A549 (cell line): ENCODE measurements at regions not wholly inside any gene's neighbourhood (a gene's known extent, or its start where the extent isn't known, plus 50 kb on each side); places are given as distances from the start of the nearest gene placed in this dataset.

ENCODE experiments used
- CTCF ChIP-seq: fragments of >200 bp; sonication (Bioruptor Twin); formaldehyde crosslinking; IDR thresholded peaks from 3 replicates; pipeline ENCODE4 v1.5.1; 2016
- JUN ChIP-seq, 2 experiments: fragments of >200 bp; sonication (Bioruptor Twin); formaldehyde crosslinking; IDR thresholded peaks; 2 replicates in 1 of 2; 3 replicates in 1 of 2; pipeline ENCODE4 v1.6.1; 2016 to 2017
- JUNB ChIP-seq: fragments of >200 bp; sonication (Bioruptor Twin); formaldehyde crosslinking; IDR thresholded peaks from 2 replicates; pipeline ENCODE4 v1.6.1; 2016
- MAX ChIP-seq: IDR thresholded peaks from 2 replicates; pipeline ENCODE4 v1.6.1; 2012
- RAD21 ChIP-seq, 2 experiments: fragments of >200 bp in 1 of 2; sonication (Bioruptor Twin) in 1 of 2; formaldehyde crosslinking in 1 of 2; IDR thresholded peaks in 1 of 2; conservative IDR thresholded peaks in 1 of 2; 2 replicates in 1 of 2; 3 replicates in 1 of 2; pipeline ENCODE4 v1.6.1; 2012 to 2018; ENCODE audit warnings: inconsistent platforms in 1 of 2
- REST ChIP-seq: fragments of 200-600 bp; sonication (generic); IDR thresholded peaks from 2 replicates; pipeline ENCODE4 v1.6.1; 2016; ENCODE audit warnings: antibody characterized with exemption, mild to moderate bottlenecking, moderate library complexity
- RFX5 ChIP-seq: fragments of 450-650 bp; IDR thresholded peaks from 2 replicates; pipeline ENCODE4 v1.7.1; 2014; ENCODE audit warnings: antibody characterized with exemption, mild to moderate bottlenecking, moderate library complexity
- SMC3 ChIP-seq: fragments of >200 bp; sonication (Bioruptor Twin); formaldehyde crosslinking; IDR thresholded peaks from 3 replicates; pipeline ENCODE4 v1.6.1; 2018; ENCODE audit warnings: inconsistent platforms
- ZNF302 ChIP-seq: fragments of 250-450 bp; sonication (Bioruptor Pico); IDR thresholded peaks from 2 replicates; pipeline ENCODE4 v1.9.0; 2021; ENCODE audit warnings: inconsistent platforms, mild to moderate bottlenecking, moderate library complexity

- TF ChIP-seq RFX5 (no peak), SMC3 (no peak), JUNB (no peak), CTCF (no peak), REST (no peak), JUN (IDR thresholded peaks at IDR 0.05) (no peak), RAD21 (conservative IDR thresholded peaks at IDR 0.05 in 1 of 2, IDR thresholded peaks at IDR 0.05 in 1 of 2) (no peak), ZNF302 (CRISPR knock-in tag) (no peak), MAX (no peak)
Measured at GRCh38 chr12:131213896-131214442, 260.3 kb downstream of the ADGRD1 start.
